ENCODE measurements at regions not wholly inside any gene's neighbourhood (a gene's known extent, or its start where the extent isn't known, plus 50 kb on each side); places are given as distances from the start of the nearest gene placed in this dataset.

- ChIA-PET POLR2A (no interaction called here), CTCF (no interaction called here)
Observed at GRCh38 chr5:135683189-135683588, 104.4 kb upstream of the CXCL14 start.

GRCh38 chr5:135680713-135681112 lies 101.9 kb upstream of the CXCL14 start:
- 25% methylated on average over 5 of the region's 5 CpGs for WGBS (ENCODE audit: low lambda C conversion rate)
- H3K9me3 ChIP-seq = no peaks in the 10 kb centered on the region
- no peak overlapping the region for H3K27ac ChIP-seq (ENCODE audit: low read depth in 2 of 2, low read length in 1 of 2)
- H3K4me3 ChIP-seq (ENCODE audit: low read depth in 2 of 2, low read length in 1 of 2) = no peak overlapping the region
- ChIA-PET CTCF (no interaction called here), POLR2A (no interaction called here)
- H3K4me1 ChIP-seq (ENCODE audit: control insufficient read depth in 1 of 2, insufficient read depth in 2 of 2, low read depth in 1 of 2, low read length in 1 of 2) = no peaks in the 10 kb centered on the region
- H3K9me2 ChIP-seq = no peaks in the 10 kb centered on the region
- no peak overlapping the region for H3K4me2 ChIP-seq
- H3F3A ChIP-seq (replicated peaks; ENCODE audit: insufficient read depth) = no peaks in the 10 kb centered on the region
- H3K36me3 ChIP-seq (replicated peaks in 1 of 2; ENCODE audit: control insufficient read depth in 1 of 2, insufficient read depth in 2 of 2, low read length in 1 of 2) = no peaks in the 10 kb centered on the region
- no peak overlapping the region for H3K9ac ChIP-seq
- no peak overlapping the region for H2AFZ ChIP-seq (ENCODE audit: low read depth)
- no peaks in the 10 kb centered on the region for H4K20me1 ChIP-seq (ENCODE audit: insufficient read depth)
- H3K79me2 ChIP-seq (ENCODE audit: insufficient read depth) = no peaks in the 10 kb centered on the region
- no peak for DNase-seq
- no peaks in the 10 kb centered on the region for H3K27me3 ChIP-seq (ENCODE audit: insufficient read depth)
- TF ChIP-seq TEAD4 (IDR thresholded peaks at IDR 0.05; ENCODE audit: borderline replicate concordance, insufficient read depth) (no peak), USF1 (IDR thresholded peaks at IDR 0.05; ENCODE audit: borderline replicate concordance, low read depth) (no peak), TCF12 (IDR thresholded peaks at IDR 0.05) (no peak), RFX5 (IDR thresholded peaks at IDR 0.05; ENCODE audit: low read length) (no peak), ELF1 (IDR thresholded peaks at IDR 0.05) (no peak), PBX3 (IDR thresholded peaks at IDR 0.05) (no peak), NRF1 (IDR thresholded peaks at IDR 0.05; ENCODE audit: low read depth, low read length) (no peak), FOXJ3 (CRISPR knock-in tag; IDR thresholded peaks at IDR 0.05) (no peak), REST (IDR thresholded peaks at IDR 0.05; ENCODE audit: low read depth, low read length) (no peak), CHD2 (IDR thresholded peaks at IDR 0.05; ENCODE audit: low read length, partially characterized antibody) (no peak), CTCF (IDR thresholded peaks at IDR 0.05) (no peak), RAD21 (IDR thresholded peaks at IDR 0.05; ENCODE audit: low read length) (no peak), USF2 (IDR thresholded peaks at IDR 0.05; ENCODE audit: borderline replicate concordance, low read depth, low read length) (no peak), EP300 (IDR thresholded peaks at IDR 0.05; ENCODE audit: borderline replicate concordance in 1 of 2, low read depth in 1 of 2, low read length in 1 of 2) (no peak), FOXM1 (IDR thresholded peaks at IDR 0.05; ENCODE audit: low read depth) (no peak)

More at GRCh38 chr5:135683189-135683588, 104.4 kb upstream of the CXCL14 start:
- no peaks in the 10 kb centered on the region for H4K20me1 ChIP-seq (ENCODE audit: insufficient read depth)
- no peak overlapping the region for H3K27ac ChIP-seq (ENCODE audit: low read depth in 2 of 2, low read length in 1 of 2)
- H2AFZ ChIP-seq (ENCODE audit: low read depth) = no peak overlapping the region
- H3K27me3 ChIP-seq (ENCODE audit: insufficient read depth) = no peaks in the 10 kb centered on the region
- no peaks in the 10 kb centered on the region for H3K9me3 ChIP-seq
- no peaks in the 10 kb centered on the region for H3K4me1 ChIP-seq (ENCODE audit: control insufficient read depth in 1 of 2, insufficient read depth in 2 of 2, low read depth in 1 of 2, low read length in 1 of 2)
- no peak overlapping the region for H3K4me2 ChIP-seq
- DNase-seq = no peak
- no peaks in the 10 kb centered on the region for H3K36me3 ChIP-seq (replicated peaks in 1 of 2; ENCODE audit: control insufficient read depth in 1 of 2, insufficient read depth in 2 of 2, low read length in 1 of 2)
- H3K9me2 ChIP-seq = no peaks in the 10 kb centered on the region
- H3K79me2 ChIP-seq (ENCODE audit: insufficient read depth) = no peaks in the 10 kb centered on the region
- no peak for TF ChIP-seq PBX3 (IDR thresholded peaks at IDR 0.05)
- no peak for TF ChIP-seq MXI1 (IDR thresholded peaks at IDR 0.05; ENCODE audit: low read depth, low read length)
- no peak for TF ChIP-seq RXRA (IDR thresholded peaks at IDR 0.05; ENCODE audit: borderline replicate concordance, low read depth)
- TF ChIP-seq CHD2 (IDR thresholded peaks at IDR 0.05; ENCODE audit: low read length, partially characterized antibody) = no peak
- no peak for TF ChIP-seq RFX5 (IDR thresholded peaks at IDR 0.05; ENCODE audit: low read length)
- no peak for TF ChIP-seq MEF2A (IDR thresholded peaks at IDR 0.05; ENCODE audit: borderline replicate concordance, low read depth)
- TF ChIP-seq GATA2 (CRISPR knock-in tag; IDR thresholded peaks at IDR 0.05) = no peak
- no peak overlapping the region for H3K4me3 ChIP-seq (ENCODE audit: low read depth in 2 of 2, low read length in 1 of 2)
- no peaks in the 10 kb centered on the region for H3F3A ChIP-seq (replicated peaks; ENCODE audit: insufficient read depth)
- no peak overlapping the region for H3K9ac ChIP-seq
